CD4-positive, alpha-beta T cell treated with Interleukin-4 for 4 hours (primary cell): ENCODE measurements at regions not wholly inside any gene's neighbourhood (a gene's known extent, or its start where the extent isn't known, plus 50 kb on each side); places are given as distances from the start of the nearest gene placed in this dataset.
"Not testable (repeated sequence)": the region's sequence is repeated elsewhere in the genome, so short reads cannot be mapped to it uniquely, and the experiment has no call there.

Source experiments
- DNase-seq: peaks from one replicate; pipeline ENCODE4 v3.0.0-alpha.2; 2020

- no peak for DNase-seq
These were observed 119.6 kb upstream of the BRWD3 start for GRCh38 chrX:80929251-80929650.

DNA sequence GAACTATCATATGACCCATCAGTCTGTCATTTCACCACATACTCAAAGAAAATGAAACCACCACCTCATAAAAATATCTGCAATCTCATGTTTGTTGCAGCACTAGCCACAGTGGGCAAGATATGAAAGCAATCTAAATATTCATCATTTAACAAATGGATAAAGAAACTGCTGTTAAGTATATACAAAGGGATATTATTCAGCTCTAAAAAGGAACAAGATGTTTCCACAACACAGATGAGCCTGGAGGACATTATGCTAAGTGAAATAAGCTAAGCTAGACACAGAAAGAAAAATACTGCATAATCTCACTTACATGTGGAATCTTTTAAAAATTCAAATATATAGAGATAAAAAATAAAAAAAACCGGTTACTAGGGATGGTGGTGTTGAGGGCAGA, 108.2 kb upstream of the BRWD3 start:
- no peak for DNase-seq

GRCh38 chrX:80912351-80912750, 102.7 kb upstream of the BRWD3 start:
- DNase-seq, result not testable (repeated sequence)

DNA sequence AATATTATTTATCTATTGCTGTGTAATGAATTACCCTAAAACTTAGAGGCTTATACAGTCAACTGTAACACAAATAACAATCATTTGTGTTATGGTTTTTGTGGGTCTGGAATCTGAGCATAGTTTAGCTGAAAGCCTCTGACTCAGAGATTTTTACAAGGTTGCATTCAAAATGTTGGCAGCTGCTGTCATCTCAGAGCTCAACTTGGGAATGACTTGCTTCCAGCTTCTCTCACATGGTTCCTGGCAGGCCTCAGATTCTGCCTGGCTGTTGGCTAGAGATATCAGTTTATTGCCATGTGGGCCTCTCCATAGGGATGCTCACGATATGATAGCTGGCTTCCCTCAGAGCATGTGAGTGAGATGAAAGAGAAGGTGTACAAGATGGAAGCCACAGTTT, 70.2 kb upstream of the BRWD3 start:
- DNase-seq, result no peak

DNA sequence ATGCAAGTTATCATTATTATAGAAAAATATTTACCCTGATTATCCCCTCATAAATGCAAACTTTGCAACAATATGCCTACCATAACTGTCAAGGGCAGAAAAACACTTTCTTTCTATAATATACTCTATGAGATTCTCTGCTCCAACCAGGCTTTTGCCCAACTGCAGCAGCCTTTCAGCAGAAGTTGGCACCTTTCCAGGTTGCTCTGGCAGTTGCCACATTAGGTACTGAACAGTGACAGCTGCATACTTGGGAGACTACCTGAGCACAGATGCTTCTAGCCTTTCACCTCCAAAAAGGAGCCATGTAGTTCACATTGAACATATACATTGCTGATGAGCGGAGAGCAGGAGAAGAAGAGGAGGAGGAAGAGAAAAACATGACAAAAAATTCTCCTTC, 69.5 kb upstream of the BRWD3 start:
- no peak for DNase-seq

GRCh38 chrX:80876877-80877276, 67.2 kb upstream of the BRWD3 start:
- DNase-seq, result peak; percentile 1
